C4-2B (cell line): ENCODE measurements at regions not wholly inside any gene's neighbourhood (a gene's known extent, or its start where the extent isn't known, plus 50 kb on each side); places are given as distances from the start of the nearest gene placed in this dataset.

Experiments used
- ZFX ChIP-seq: fragments of 450-650 bp; IDR thresholded peaks from 2 replicates; pipeline ENCODE4 v1.6.1; 2017
- TF ChIP-seq, protein P1 (sequence below): fragments of 450-650 bp; conservative IDR thresholded peaks from 2 replicates; pipeline ENCODE4 v1.5.1; 2017; ENCODE audit warnings: mild to moderate bottlenecking

DNA sequence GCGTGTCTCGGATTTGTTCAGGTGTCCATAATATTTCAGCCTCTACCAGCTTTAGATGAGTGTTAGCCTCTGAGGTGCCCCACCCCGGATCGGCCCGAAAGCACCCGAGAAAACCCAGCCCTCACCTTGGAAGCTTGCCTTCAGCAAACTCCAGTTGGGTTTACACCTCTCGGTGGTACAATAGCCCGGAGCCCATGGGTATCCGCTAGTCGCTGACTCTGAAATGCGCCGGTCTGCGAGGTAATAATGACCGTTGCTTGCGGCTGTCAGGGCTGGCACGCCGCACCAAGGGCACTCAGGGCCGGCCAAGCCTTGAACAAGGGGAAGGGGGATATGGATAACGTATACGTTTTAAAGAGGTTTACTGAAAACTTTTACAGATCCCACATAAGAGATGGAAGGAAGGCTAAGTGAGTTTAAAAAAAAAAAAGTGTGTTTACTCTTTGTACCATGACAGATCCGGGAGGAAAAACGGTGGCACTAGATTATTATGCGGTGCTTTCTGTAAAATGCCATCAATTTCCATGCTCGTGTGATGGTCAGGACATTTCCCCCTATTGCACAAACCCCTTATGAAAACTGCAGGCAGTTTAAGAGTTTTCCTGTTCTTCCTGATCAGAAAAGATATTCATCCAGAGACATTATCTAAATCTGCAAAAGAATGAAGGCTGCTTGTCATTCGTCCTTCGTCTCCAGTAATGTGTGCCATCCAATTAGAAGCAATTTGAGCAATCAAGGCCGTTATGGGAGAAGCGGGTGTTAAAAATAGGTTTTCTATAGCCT lies 124.2 kb downstream of the TMEM161B start:
- TF ChIP-seq, protein P1, sequence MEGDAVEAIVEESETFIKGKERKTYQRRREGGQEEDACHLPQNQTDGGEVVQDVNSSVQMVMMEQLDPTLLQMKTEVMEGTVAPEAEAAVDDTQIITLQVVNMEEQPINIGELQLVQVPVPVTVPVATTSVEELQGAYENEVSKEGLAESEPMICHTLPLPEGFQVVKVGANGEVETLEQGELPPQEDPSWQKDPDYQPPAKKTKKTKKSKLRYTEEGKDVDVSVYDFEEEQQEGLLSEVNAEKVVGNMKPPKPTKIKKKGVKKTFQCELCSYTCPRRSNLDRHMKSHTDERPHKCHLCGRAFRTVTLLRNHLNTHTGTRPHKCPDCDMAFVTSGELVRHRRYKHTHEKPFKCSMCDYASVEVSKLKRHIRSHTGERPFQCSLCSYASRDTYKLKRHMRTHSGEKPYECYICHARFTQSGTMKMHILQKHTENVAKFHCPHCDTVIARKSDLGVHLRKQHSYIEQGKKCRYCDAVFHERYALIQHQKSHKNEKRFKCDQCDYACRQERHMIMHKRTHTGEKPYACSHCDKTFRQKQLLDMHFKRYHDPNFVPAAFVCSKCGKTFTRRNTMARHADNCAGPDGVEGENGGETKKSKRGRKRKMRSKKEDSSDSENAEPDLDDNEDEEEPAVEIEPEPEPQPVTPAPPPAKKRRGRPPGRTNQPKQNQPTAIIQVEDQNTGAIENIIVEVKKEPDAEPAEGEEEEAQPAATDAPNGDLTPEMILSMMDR = no peak
- no peak for TF ChIP-seq ZFX
